Trophoblast cell (in vitro differentiated cells and primary cell): ENCODE measurements at regions not wholly inside any gene's neighbourhood (a gene's known extent, or its start where the extent isn't known, plus 50 kb on each side); places are given as distances from the start of the nearest gene placed in this dataset.
"Not testable (repeated sequence)": the region's sequence is repeated elsewhere in the genome, so short reads cannot be mapped to it uniquely, and the experiment has no call there.

Source experiments
- DNase-seq, 2 donors: peaks; one replicate each; pipeline ENCODE4 v3.0.0-alpha.2; 2016
- H2AFZ ChIP-seq: 2 replicates; pipeline ENCODE4 v1.6.1; 2013; ENCODE audit warnings: low read length, moderate library complexity, mild to moderate bottlenecking; ENCODE audit not compliant: insufficient read depth, poor library complexity
- H2AK5ac ChIP-seq: 2 replicates; pipeline ENCODE4 v1.6.1; 2013; ENCODE audit warnings: mild to moderate bottlenecking, low read length
- H2BK120ac ChIP-seq: 2 replicates; pipeline ENCODE4 v1.6.1; 2013; ENCODE audit warnings: low read length, mild to moderate bottlenecking, moderate library complexity; ENCODE audit not compliant: insufficient read depth, poor library complexity
- H2BK12ac ChIP-seq: 2 replicates; pipeline ENCODE4 v1.6.1; 2013; ENCODE audit warnings: mild to moderate bottlenecking, low read length, moderate library complexity
- H2BK5ac ChIP-seq: 2 replicates; pipeline ENCODE4 v1.6.1; 2013; ENCODE audit warnings: low read length, low read depth, moderate library complexity, mild to moderate bottlenecking; ENCODE audit not compliant: poor library complexity
- H3K14ac ChIP-seq: 2 replicates; pipeline ENCODE4 v1.6.1; 2013; ENCODE audit warnings: mild to moderate bottlenecking, low read length
- H3K18ac ChIP-seq: 2 replicates; pipeline ENCODE4 v1.6.1; 2013; ENCODE audit warnings: mild to moderate bottlenecking, low read length
- H3K23ac ChIP-seq: 2 replicates; pipeline ENCODE4 v1.6.1; 2013; ENCODE audit warnings: low read length
- H3K27ac ChIP-seq: 2 replicates; pipeline ENCODE4 v1.5.1; 2013; ENCODE audit warnings: low read depth, mild to moderate bottlenecking, inconsistent platforms, low read length, moderate library complexity
- H3K27me3 ChIP-seq: 2 replicates; pipeline ENCODE4 v1.6.1; 2013; ENCODE audit warnings: inconsistent platforms, mild to moderate bottlenecking, low read length, moderate library complexity; ENCODE audit not compliant: insufficient read depth
- H3K36me3 ChIP-seq, 2 experiments: 1 replicate in 1 of 2; 2 replicates in 1 of 2; pipeline ENCODE4 v1.6.1; 2013; ENCODE audit warnings: low read length in 2 of 2, mild to moderate bottlenecking in 2 of 2, moderate library complexity in 1 of 2; ENCODE audit not compliant: insufficient read depth in 2 of 2, control insufficient read depth in 1 of 2
- H3K4ac ChIP-seq: 2 replicates; pipeline ENCODE4 v1.6.1; 2013; ENCODE audit warnings: low read depth, mild to moderate bottlenecking, low read length, moderate library complexity
- H3K4me1 ChIP-seq, 2 experiments: 1 replicate in 1 of 2; 2 replicates in 1 of 2; pipeline ENCODE4 v1.6.1; 2013; ENCODE audit warnings: low read length in 2 of 2, mild to moderate bottlenecking in 2 of 2, moderate library complexity in 1 of 2; ENCODE audit not compliant: insufficient read depth in 2 of 2, control insufficient read depth in 1 of 2
- H3K4me2 ChIP-seq: 2 replicates; pipeline ENCODE4 v1.6.1; 2013; ENCODE audit warnings: inconsistent platforms, mild to moderate bottlenecking, low read length, moderate library complexity
- H3K4me3 ChIP-seq: 2 replicates; pipeline ENCODE4 v1.5.1; 2013; ENCODE audit warnings: mild to moderate bottlenecking, low read depth, low read length, inconsistent platforms
- H3K79me1 ChIP-seq: one replicate; pipeline ENCODE4 v1.6.1; 2013; ENCODE audit warnings: low read length
- H3K79me2 ChIP-seq: 2 replicates; pipeline ENCODE4 v1.6.1; 2013; ENCODE audit warnings: low read length, mild to moderate bottlenecking; ENCODE audit not compliant: control insufficient read depth, insufficient read depth, poor library complexity
- H3K9ac ChIP-seq: 2 replicates; pipeline ENCODE4 v1.6.1; 2013; ENCODE audit warnings: mild to moderate bottlenecking, low read length
- H3K9me3 ChIP-seq: 2 replicates; pipeline ENCODE4 v1.6.1; 2013; ENCODE audit warnings: low read depth, mild to moderate bottlenecking, control low read depth, inconsistent platforms, low read length; ENCODE audit not compliant: insufficient read depth
- H4K12ac ChIP-seq: 2 replicates; pipeline ENCODE4 v1.6.1; 2013; ENCODE audit warnings: low read depth, mild to moderate bottlenecking, low read length, moderate library complexity
- H4K8ac ChIP-seq: 2 replicates; pipeline ENCODE4 v1.6.1; 2013; ENCODE audit warnings: low read depth, mild to moderate bottlenecking, low read length, moderate library complexity
- H4K91ac ChIP-seq: one replicate; pipeline ENCODE4 v1.6.1; 2013; ENCODE audit warnings: low read depth, mild to moderate bottlenecking, low read length, moderate library complexity
- WGBS: extraction: QIAGEN DNeasy Blood & Tissue Kit; methylation state at CpG from one replicate; pipeline ENCODE4 v1.1.7; 2013; ENCODE audit warnings: missing lambda C conversion rate; ENCODE audit not compliant: insufficient read length, insufficient coverage; ENCODE audit errors: extremely low coverage; 5-methylcytosine and 5-hydroxymethylcytosine counted together

DNA sequence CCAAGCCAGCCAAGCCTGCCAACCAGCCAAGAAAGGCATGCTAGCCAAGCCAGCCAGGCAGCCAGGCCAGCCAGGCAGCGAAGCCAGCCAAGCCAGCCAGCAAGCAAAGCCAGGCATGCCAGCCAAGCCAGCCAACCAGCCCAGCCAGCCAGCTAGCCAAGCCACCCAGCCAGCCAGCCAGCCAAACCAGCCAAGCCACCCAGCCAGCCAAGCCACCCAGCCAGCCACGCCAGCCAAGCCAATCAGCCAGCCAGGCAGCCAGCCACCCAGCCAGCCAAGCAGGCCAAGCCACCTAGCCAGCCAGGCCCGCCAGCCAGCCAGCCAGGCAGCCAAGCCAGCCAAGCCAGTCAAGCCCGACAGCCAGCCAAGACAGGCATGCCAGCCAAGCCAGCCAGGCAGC lies 1601.0 kb downstream of the RPIA start:
- not testable (repeated sequence) for H3K27ac ChIP-seq, H4K91ac ChIP-seq, H3K4me3 ChIP-seq, H3K4me2 ChIP-seq, H3K18ac ChIP-seq, H2BK5ac ChIP-seq, H4K8ac ChIP-seq, H3K79me1 ChIP-seq, DNase-seq, H3K27me3 ChIP-seq, H3K4me1 ChIP-seq, H3K14ac ChIP-seq, H2AK5ac ChIP-seq, H3K9me3 ChIP-seq, H3K4ac ChIP-seq, H2BK120ac ChIP-seq, H3K79me2 ChIP-seq, H3K36me3 ChIP-seq, H2AFZ ChIP-seq, H4K12ac ChIP-seq, H3K23ac ChIP-seq, H2BK12ac ChIP-seq, H3K9ac ChIP-seq
- WGBS = no CpG with 5 or more reads among the region's 4 CpGs

DNA sequence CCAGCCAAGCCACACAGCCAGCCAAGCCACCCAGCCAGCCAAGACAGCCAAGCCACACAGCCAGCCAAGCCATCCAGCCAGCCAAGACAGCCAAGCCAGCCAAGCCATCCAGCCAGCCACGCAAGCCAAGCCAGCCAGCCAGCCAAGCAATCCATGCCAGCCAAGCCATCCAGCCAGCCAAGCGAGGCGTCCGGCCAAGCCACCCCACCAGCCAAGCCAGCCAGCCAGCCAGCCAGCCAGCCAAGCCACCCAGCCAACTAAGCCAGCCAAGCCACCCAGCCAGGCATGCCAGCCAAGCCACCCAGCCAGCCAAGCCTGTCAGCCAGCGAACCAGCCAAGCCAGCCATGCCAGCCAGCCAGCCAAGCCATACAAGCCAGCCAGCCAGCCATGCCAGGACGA lies 1601.8 kb downstream of the RPIA start:
- not testable (repeated sequence) for H2BK5ac ChIP-seq, H3K79me2 ChIP-seq, H3K4me1 ChIP-seq, H3K27ac ChIP-seq, H2AK5ac ChIP-seq, H3K4me2 ChIP-seq, H3K79me1 ChIP-seq, H2BK12ac ChIP-seq, H3K36me3 ChIP-seq, H2AFZ ChIP-seq, H4K12ac ChIP-seq, H3K4ac ChIP-seq, H3K14ac ChIP-seq, H3K23ac ChIP-seq, H3K4me3 ChIP-seq, H3K9me3 ChIP-seq, H2BK120ac ChIP-seq, H3K18ac ChIP-seq, H4K8ac ChIP-seq, H3K9ac ChIP-seq, DNase-seq, H3K27me3 ChIP-seq, H4K91ac ChIP-seq
- no CpG with 5 or more reads among the region's 6 CpGs for WGBS

DNA sequence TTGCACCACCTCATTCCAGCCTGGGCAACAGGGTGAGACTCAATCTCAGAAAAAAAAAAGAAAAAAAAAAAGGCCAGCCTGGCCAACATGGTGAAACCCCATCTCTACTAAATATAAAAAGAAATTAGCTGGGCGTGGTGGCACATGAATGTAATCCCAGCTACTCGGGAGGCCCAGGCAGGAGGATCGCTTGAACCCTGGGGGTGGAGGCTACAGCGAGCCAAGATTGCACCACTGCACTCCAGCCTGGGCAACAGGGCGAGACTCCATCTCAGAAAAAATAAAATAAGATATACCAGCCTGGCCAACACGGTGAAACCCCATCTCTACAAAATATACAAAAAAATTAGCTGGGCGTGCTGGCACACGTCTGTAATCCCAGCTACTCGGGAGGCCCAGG lies 1602.3 kb downstream of the RPIA start:
- not testable (repeated sequence) for H2AFZ ChIP-seq, H3K79me1 ChIP-seq, H3K27ac ChIP-seq, H3K4me3 ChIP-seq, H3K14ac ChIP-seq, H3K18ac ChIP-seq, H4K8ac ChIP-seq, H3K9ac ChIP-seq, H2BK5ac ChIP-seq, H4K12ac ChIP-seq, H3K4ac ChIP-seq, H3K9me3 ChIP-seq, H3K4me2 ChIP-seq, H3K23ac ChIP-seq, H2AK5ac ChIP-seq, DNase-seq, H3K79me2 ChIP-seq, H3K27me3 ChIP-seq, H4K91ac ChIP-seq, H2BK120ac ChIP-seq, H3K36me3 ChIP-seq, H3K4me1 ChIP-seq, H2BK12ac ChIP-seq
- no CpG with 5 or more reads among the region's 9 CpGs for WGBS

DNA sequence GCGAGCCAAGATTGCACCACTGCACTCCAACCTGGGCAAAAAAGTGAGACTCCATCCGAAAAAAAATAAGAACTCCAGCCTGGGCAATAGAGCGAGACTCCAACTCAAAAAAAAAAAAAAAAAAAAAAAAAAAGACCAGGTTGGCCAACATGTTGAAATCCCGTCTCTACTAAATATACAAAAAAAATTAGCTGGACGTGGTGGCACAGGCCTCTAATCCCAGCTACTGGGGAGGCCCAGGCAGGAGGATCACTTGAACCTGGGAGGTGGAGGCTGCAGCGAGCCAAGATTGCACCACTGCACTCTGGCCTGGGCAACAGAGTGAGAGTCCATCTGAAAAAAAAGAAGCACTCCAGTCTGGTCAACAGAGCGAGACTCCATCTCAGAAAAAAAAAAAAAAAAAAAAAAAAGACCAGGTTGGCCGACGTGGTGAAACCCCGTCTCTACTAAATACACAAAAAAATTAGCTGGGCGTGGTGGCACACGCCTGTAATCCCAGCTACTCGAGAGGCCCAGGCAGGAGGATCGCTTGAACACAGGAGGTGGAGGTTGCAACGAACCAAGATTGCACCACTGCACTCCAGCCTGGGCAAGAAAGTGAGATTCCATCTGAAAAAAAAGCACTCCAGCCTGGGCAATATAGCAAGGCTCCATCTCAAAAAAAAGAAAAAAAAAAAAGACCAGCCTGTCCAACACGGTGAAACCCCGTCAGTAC lies 1603.7 kb downstream of the RPIA start:
- WGBS = no CpG with 5 or more reads among the region's 17 CpGs
- not testable (repeated sequence) for H4K91ac ChIP-seq, H3K9me3 ChIP-seq, H3K4me2 ChIP-seq, DNase-seq, H2AK5ac ChIP-seq, H2BK12ac ChIP-seq, H3K4ac ChIP-seq, H3K27ac ChIP-seq, H3K36me3 ChIP-seq, H2AFZ ChIP-seq, H3K79me1 ChIP-seq, H3K4me1 ChIP-seq, H4K8ac ChIP-seq, H2BK5ac ChIP-seq, H3K14ac ChIP-seq, H3K23ac ChIP-seq, H3K18ac ChIP-seq, H2BK120ac ChIP-seq, H3K27me3 ChIP-seq, H3K79me2 ChIP-seq, H3K9ac ChIP-seq, H3K4me3 ChIP-seq, H4K12ac ChIP-seq
